OCI-LY3 (cell line): ENCODE measurements at regions not wholly inside any gene's neighbourhood (a gene's known extent, or its start where the extent isn't known, plus 50 kb on each side); places are given as distances from the start of the nearest gene placed in this dataset.

Source experiments
- H2AFZ ChIP-seq: fragments of 200-600, 300-600 bp; shearing (Covaris generic); 2 replicates; pipeline ENCODE4 v1.6.0; 2014; ENCODE audit warnings: antibody characterized with exemption, low read depth, low read length
- H3K27ac ChIP-seq: fragments of 200-600, 300-600 bp; sonication (generic); 2 replicates; pipeline ENCODE4 v1.5.1; 2014; ENCODE audit warnings: mild to moderate bottlenecking, low read length, moderate library complexity, mixed read lengths
- H3K27me3 ChIP-seq: fragments of 200-600, 300-600 bp; sonication (generic); 2 replicates; pipeline ENCODE4 v1.6.1; 2014; ENCODE audit warnings: low read depth, low read length, mixed read lengths
- H3K36me3 ChIP-seq: fragments of 200-600, 300-600 bp; sonication (generic); replicated peaks from 2 replicates; pipeline ENCODE3; 2014; ENCODE audit warnings: low read depth, low read length, mixed read lengths
- H3K4me1 ChIP-seq: fragments of 300-600, 200-600 bp; sonication (generic); 2 replicates; pipeline ENCODE4 v1.6.1; 2014; ENCODE audit warnings: low read length, mixed read lengths
- H3K4me2 ChIP-seq: fragments of 200-600, 300-600 bp; sonication (generic); 2 replicates; pipeline ENCODE4 v1.6.1; 2014; ENCODE audit warnings: low read length, mixed read lengths
- H3K4me3 ChIP-seq: fragments of 300-600, 200-600 bp; sonication (generic); 2 replicates; pipeline ENCODE4 v1.5.1; 2014; ENCODE audit warnings: antibody characterized with exemption, mild to moderate bottlenecking, low read length, moderate library complexity
- H3K79me2 ChIP-seq: fragments of 300-600, 200-600 bp; shearing (Covaris generic); 2 replicates; pipeline ENCODE4 v1.6.1; 2014; ENCODE audit warnings: mild to moderate bottlenecking, low read length, mixed read lengths
- H3K9ac ChIP-seq: fragments of 300-600, 200-600 bp; shearing (Covaris generic); 2 replicates; pipeline ENCODE4 v1.6.0; 2014; ENCODE audit warnings: mild to moderate bottlenecking, low read length, moderate library complexity
- H3K9me3 ChIP-seq: fragments of 200-600, 300-600 bp; shearing (Covaris generic); 2 replicates; pipeline ENCODE4 v1.6.1; 2014; ENCODE audit warnings: low read length, mixed read lengths; ENCODE audit not compliant: insufficient read depth
- H4K20me1 ChIP-seq: fragments of 200-600, 300-600 bp; sonication (generic); 2 replicates; pipeline ENCODE4 v1.6.1; 2016; ENCODE audit warnings: low read length, mixed read lengths; ENCODE audit not compliant: insufficient read depth
- EZH2phosphoT487 ChIP-seq: fragments of 200-600 bp; shearing (Covaris generic); IDR thresholded peaks from 2 replicates; pipeline ENCODE4 v1.6.1; 2018; ENCODE audit warnings: antibody characterized with exemption, mixed run types, low read depth
- TF ChIP-seq, protein P1 (sequence below): fragments of 200-600, 300-600 bp; sonication (generic); IDR thresholded peaks from 2 replicates; pipeline ENCODE4 v1.5.1; 2014; ENCODE audit warnings: antibody characterized with exemption, low read length, low read depth

DNA sequence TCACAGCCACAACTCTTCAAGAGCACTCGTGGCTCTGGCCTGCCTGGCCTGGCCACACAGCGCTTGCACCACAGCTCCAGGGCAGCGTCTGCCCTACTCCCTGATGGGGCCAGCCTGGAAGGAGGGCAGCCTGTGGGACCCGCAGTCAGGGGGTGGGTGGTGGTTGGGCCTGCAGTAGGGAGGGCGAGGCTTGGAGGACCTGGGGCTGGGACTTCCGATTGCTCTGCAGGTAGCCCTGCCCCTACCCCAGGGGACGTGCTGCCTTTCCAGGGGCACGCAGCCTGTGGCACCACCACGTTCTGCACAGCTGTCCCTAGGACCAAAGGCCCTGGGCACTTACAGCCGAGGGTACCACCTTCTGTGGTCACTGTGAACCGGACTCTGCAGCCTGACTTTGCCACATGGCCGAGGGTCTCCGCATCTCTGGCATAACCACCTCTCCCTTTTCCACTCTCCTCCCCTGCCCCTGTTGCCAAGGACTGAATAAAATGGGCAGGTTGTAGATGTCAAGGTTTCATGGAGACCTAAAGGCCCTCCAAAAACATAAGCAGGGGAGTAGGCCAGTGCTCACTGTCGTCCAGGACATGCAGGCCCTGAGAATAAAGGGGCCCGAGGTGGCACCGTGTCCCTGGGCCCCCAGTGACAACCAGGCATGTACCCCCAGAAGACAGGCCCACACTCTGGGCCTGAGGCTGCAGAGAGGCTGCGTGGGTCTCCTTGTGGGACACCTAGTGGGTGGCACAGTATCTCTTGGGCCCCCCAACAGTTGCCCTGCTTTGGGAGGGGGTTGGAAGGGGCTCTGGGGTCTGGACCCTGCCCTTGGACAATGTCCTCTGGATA lies 87.3 kb downstream of the INHBB start:
- Histone ChIP-seq H3K27ac (no peak overlapping the region), H3K9me3 (no peaks in the 10 kb centered on the region), H3K36me3 (no peaks in the 10 kb centered on the region), H4K20me1 (no peaks in the 10 kb centered on the region), H3K9ac (no peak overlapping the region), H3K27me3 (no peaks in the 10 kb centered on the region), H3K4me1 (no peaks in the 10 kb centered on the region), H3K4me2 (no peak overlapping the region), H3K4me3 (no peak overlapping the region), H3K79me2 (no peaks in the 10 kb centered on the region), H2AFZ (no peak overlapping the region)
- TF ChIP-seq EZH2phosphoT487 = no peak
- TF ChIP-seq, protein P1, sequence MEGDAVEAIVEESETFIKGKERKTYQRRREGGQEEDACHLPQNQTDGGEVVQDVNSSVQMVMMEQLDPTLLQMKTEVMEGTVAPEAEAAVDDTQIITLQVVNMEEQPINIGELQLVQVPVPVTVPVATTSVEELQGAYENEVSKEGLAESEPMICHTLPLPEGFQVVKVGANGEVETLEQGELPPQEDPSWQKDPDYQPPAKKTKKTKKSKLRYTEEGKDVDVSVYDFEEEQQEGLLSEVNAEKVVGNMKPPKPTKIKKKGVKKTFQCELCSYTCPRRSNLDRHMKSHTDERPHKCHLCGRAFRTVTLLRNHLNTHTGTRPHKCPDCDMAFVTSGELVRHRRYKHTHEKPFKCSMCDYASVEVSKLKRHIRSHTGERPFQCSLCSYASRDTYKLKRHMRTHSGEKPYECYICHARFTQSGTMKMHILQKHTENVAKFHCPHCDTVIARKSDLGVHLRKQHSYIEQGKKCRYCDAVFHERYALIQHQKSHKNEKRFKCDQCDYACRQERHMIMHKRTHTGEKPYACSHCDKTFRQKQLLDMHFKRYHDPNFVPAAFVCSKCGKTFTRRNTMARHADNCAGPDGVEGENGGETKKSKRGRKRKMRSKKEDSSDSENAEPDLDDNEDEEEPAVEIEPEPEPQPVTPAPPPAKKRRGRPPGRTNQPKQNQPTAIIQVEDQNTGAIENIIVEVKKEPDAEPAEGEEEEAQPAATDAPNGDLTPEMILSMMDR = no peak

DNA sequence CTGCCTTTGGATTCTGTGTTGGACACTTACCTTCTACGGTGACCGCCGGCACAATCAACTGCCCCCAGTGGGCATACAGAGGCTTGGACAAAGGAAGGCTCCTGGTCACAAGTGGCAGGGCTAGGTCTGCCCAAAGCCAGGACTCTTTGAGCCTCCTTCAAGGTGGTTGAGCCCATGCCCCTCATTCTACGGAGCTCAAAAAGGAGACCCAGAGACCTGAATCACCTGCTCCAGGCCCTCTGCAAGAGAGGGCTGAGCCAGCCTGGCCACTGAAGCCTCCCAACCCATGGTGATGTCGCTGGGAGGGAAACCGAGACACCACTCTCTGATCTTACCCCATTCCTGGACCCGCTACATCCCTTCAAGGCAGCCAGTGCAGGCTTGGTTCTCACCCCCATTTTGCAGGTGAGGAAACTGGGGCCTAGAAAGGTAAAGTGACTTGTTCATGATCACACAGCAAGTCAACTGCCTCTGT lies 87.9 kb downstream of the INHBB start:
- H3K36me3 ChIP-seq = no peaks in the 10 kb centered on the region
- H3K9me3 ChIP-seq = no peaks in the 10 kb centered on the region
- H3K4me1 ChIP-seq = no peaks in the 10 kb centered on the region
- no peak overlapping the region for H3K4me3 ChIP-seq
- no peaks in the 10 kb centered on the region for H4K20me1 ChIP-seq
- no peak overlapping the region for H3K4me2 ChIP-seq
- TF ChIP-seq, protein P1 = no peak
- TF ChIP-seq EZH2phosphoT487 = no peak
- no peaks in the 10 kb centered on the region for H3K79me2 ChIP-seq
- no peak overlapping the region for H3K9ac ChIP-seq
- no peak overlapping the region for H2AFZ ChIP-seq
- no peak overlapping the region for H3K27ac ChIP-seq
- H3K27me3 ChIP-seq = no peaks in the 10 kb centered on the region

DNA sequence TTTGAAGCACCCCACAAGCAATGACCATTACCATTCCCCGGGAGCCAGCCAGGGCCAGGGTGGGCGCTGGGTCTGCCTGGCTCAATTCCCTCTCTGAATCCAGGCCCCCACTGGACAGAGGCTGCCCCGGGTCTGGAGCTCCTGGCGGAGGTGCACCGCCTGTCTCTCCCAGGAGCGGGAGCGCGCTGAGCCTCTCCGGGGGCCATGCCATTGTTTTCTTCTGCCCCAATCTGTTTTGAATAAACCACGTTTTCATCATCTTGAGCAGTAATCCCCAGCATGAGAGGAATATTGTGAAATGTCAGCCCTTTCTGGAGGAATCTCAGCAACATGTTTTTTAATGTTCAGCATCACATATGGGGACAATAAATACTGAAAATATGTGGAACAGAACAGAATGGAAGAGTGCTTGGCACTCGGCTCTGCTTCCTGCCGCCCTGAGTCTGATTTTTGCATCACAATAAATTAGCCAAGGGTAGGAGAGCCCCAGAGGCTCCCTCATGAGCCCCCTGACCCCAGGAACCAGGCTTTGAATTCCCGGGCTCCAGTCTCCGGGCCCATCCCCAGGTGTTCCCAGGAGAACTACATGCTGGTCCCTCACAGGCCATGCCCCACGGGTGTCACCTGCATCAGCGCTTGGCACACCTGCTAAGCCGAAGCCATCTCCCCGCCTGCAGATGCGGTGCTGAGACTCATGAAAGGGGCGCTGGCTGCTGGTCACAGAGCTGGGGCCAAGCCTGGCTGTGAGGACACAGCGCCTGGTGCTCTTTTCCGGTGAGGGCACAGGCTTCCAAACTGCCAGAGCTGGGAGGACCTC lies 88.8 kb downstream of the INHBB start:
- H3K4me2 ChIP-seq = no peak overlapping the region
- H3K4me1 ChIP-seq = no peaks in the 10 kb centered on the region
- H3K27ac ChIP-seq = no peak overlapping the region
- no peaks in the 10 kb centered on the region for H3K36me3 ChIP-seq
- H3K9ac ChIP-seq = no peak overlapping the region
- H3K4me3 ChIP-seq = no peak overlapping the region
- no peaks in the 10 kb centered on the region for H3K9me3 ChIP-seq
- H4K20me1 ChIP-seq = no peaks in the 10 kb centered on the region
- H2AFZ ChIP-seq = no peak overlapping the region
- no peaks in the 10 kb centered on the region for H3K79me2 ChIP-seq
- TF ChIP-seq, protein P1 = no peak
- TF ChIP-seq EZH2phosphoT487 = no peak
- H3K27me3 ChIP-seq = no peaks in the 10 kb centered on the region
